OCI-LY7 (cell line): ENCODE measurements at regions not wholly inside any gene's neighbourhood (a gene's known extent, or its start where the extent isn't known, plus 50 kb on each side); places are given as distances from the start of the nearest gene placed in this dataset.

Source experiments
- BruUV-seq: library from RNA; stranded (reverse); fragments of 400-500 nt; replicated peaks from 2 replicates; lab custom pipeline; 2021; lab: Mats Ljungman, UMichigan
- CTCF ChIA-PET: fragments of 300-600 bp; sonication (Branson Sonifier 250); formaldehyde crosslinking; loops from one replicate; lab custom pipeline; 2022; ENCODE audit warnings: antibody characterized with exemption; ENCODE audit not compliant: unreplicated experiment; lab: Charles Lee
- POLR2A ChIA-PET: fragments of 300-600 bp; sonication (Branson Sonifier 250); formaldehyde crosslinking; loops from one replicate; lab custom pipeline; 2022; ENCODE audit warnings: antibody characterized with exemption; lab: Charles Lee
- DNase-seq: peaks from one replicate; pipeline ENCODE4 v3.0.0-alpha.2; 2015; ENCODE audit warnings: low spot score
- H2AFZ ChIP-seq: fragments of 200-600 bp; sonication (generic), shearing (Covaris generic); 2 replicates; pipeline ENCODE4 v1.6.1; 2014; ENCODE audit warnings: mild to moderate bottlenecking, antibody characterized with exemption, low read length, moderate library complexity
- H3K27ac ChIP-seq: fragments of 200-600 bp; sonication (generic); 2 replicates; pipeline ENCODE4 v1.5.1; 2014; ENCODE audit warnings: mixed run types, low read depth, mild to moderate bottlenecking, moderate library complexity, low read length, inconsistent platforms; ENCODE audit not compliant: poor library complexity, severe bottlenecking
- H3K36me3 ChIP-seq: fragments of 200-600 bp; sonication (generic); 2 replicates; pipeline ENCODE4 v1.6.1; 2014; ENCODE audit warnings: mild to moderate bottlenecking, antibody characterized with exemption, low read length, moderate library complexity, mixed read lengths; ENCODE audit not compliant: insufficient read depth
- H3K4me1 ChIP-seq: fragments of 200-600 bp; sonication (generic); 2 replicates; pipeline ENCODE4 v1.5.1; 2014; ENCODE audit warnings: mild to moderate bottlenecking, low read length; ENCODE audit not compliant: insufficient read depth, poor library complexity, severe bottlenecking
- H3K4me2 ChIP-seq: fragments of 200-600 bp; sonication (generic); 2 replicates; pipeline ENCODE4 v1.6.1; 2014; ENCODE audit warnings: mild to moderate bottlenecking, low read length
- H3K4me3 ChIP-seq: fragments of 200-600 bp; sonication (generic); 2 replicates; pipeline ENCODE4 v1.5.1; 2014; ENCODE audit warnings: mild to moderate bottlenecking, low read depth, low read length; ENCODE audit not compliant: poor library complexity, severe bottlenecking
- H3K79me2 ChIP-seq: fragments of 200-600 bp; sonication (generic); 2 replicates; pipeline ENCODE4 v1.6.1; 2016; ENCODE audit warnings: low read depth, mild to moderate bottlenecking, low read length, moderate library complexity, mixed read lengths; ENCODE audit not compliant: insufficient read depth
- H3K9me2 ChIP-seq: fragments of 200-600 bp; sonication (generic); 2 replicates; pipeline ENCODE4 v1.6.1; 2016; ENCODE audit warnings: mild to moderate bottlenecking, low read length, mixed read lengths; ENCODE audit not compliant: insufficient read depth
- H3K9me3 ChIP-seq: fragments of 200-600 bp; sonication (generic); 2 replicates; pipeline ENCODE4 v1.6.1; 2014; ENCODE audit warnings: mild to moderate bottlenecking, mixed run types, low read length, mixed read lengths
- H4K20me1 ChIP-seq: fragments of 200-600 bp; sonication (generic); 2 replicates; pipeline ENCODE4 v1.6.1; 2014; ENCODE audit warnings: mild to moderate bottlenecking, antibody characterized with exemption, low read length, moderate library complexity, mixed read lengths; ENCODE audit not compliant: insufficient read depth
- EZH2phosphoT487 ChIP-seq: fragments of 200-600 bp; sonication (generic); IDR thresholded peaks from 2 replicates; pipeline ENCODE4 v1.6.1; 2018; ENCODE audit warnings: low read depth, borderline replicate concordance, mild to moderate bottlenecking, mixed run types, antibody characterized with exemption, low read length, moderate library complexity, mixed read lengths
- intact Hi-C: fragments of 100-400 bp; cut with micrococcal nuclease; formaldehyde crosslinking; loops from one replicate; pipeline ENCODE4 v1.10.0; 2022; ENCODE audit not compliant: unreplicated experiment
- TF ChIP-seq, protein P1 (sequence below): fragments of 200-600 bp; sonication (generic); conservative IDR thresholded peaks from 2 replicates; pipeline ENCODE4 v1.5.1; 2014; ENCODE audit warnings: mild to moderate bottlenecking, antibody characterized with exemption, low read length, moderate library complexity, mixed read lengths

DNA sequence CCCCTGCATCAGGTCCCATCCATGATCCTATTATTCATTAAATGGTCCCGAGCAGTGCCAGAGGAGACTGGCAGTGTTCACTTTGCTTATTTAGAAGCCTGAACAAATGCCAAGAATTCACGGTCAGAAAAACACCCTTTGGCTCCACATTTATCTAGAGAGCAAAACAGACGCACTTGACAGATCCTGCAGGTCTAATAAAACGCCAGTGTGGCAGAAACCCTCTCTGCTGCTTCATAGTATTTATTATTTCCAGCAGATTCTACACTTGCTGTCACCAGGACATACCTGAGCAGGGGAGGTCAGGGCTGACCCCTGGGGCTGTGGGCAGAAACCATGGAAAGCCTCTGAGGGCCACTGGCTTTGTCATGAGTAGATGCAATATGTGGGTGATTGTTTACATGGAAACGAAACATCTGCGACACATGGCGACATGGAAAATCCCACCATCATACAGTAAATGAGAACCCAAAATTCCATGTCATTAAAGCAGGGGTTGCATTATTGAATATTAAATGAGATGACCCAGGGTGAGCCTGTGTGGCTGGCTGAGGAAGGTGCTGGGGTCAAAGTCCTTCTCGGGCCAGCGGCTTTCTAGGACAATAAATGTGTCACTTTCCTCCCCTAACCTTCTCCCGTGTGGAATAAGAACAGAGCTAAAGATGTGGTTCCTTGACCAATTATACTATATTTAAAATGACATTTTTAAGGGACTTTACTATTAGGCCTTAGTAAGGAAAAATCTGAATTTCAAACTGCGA lies 205.9 kb upstream of the SVIL start:
- no peaks in the 10 kb centered on the region for H3K79me2 ChIP-seq
- no peak overlapping the region for H3K4me2 ChIP-seq
- no peak overlapping the region for H3K4me3 ChIP-seq
- H2AFZ ChIP-seq, result no peak overlapping the region
- ChIA-PET CTCF (no interaction called here), POLR2A (no interaction called here)
- no TSS peak for BruUV-seq
- no peaks in the 10 kb centered on the region for H3K9me3 ChIP-seq
- TF ChIP-seq EZH2phosphoT487, result no peak
- intact Hi-C loops, result no loop called here
- DNase-seq, result no peak
- no peaks in the 10 kb centered on the region for H3K9me2 ChIP-seq
- no peaks in the 10 kb centered on the region for H3K4me1 ChIP-seq
- H4K20me1 ChIP-seq, result no peaks in the 10 kb centered on the region
- no peak overlapping the region for H3K27ac ChIP-seq
- H3K36me3 ChIP-seq, result no peaks in the 10 kb centered on the region

DNA sequence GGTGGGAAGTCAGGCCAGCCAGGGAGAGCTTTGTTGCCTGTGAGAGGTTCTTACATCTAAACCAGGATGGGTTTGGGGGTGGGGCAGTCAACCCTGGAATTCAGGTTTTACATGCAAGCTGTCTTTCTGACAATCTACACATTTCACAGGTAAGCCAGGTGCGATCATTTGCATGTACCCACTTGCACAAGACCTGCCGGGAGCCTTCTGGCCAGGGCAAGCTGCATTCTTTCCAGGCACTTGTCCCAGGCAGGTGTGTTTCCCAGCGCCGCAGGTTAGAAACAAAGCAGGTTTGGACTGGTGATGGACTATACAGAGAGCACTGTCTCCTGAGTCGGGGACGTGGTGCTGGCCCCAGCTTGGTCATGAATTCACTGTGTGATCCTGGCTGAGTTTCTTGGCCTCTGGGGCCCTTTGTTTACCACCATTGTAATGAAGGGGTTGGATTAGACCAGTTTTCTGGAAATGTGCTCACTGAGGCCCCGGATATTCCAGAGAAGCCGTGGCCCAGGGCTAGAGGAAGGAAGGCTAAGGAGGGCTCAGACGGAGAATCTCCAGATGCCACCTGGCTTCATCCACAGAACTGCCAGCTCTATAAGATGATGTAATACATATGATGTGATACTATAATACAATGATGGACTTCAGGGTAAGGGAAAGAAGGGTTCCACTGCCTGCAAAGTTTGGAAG lies 205.2 kb upstream of the SVIL start:
- TF ChIP-seq EZH2phosphoT487, result no peak
- TF ChIP-seq, protein P1, sequence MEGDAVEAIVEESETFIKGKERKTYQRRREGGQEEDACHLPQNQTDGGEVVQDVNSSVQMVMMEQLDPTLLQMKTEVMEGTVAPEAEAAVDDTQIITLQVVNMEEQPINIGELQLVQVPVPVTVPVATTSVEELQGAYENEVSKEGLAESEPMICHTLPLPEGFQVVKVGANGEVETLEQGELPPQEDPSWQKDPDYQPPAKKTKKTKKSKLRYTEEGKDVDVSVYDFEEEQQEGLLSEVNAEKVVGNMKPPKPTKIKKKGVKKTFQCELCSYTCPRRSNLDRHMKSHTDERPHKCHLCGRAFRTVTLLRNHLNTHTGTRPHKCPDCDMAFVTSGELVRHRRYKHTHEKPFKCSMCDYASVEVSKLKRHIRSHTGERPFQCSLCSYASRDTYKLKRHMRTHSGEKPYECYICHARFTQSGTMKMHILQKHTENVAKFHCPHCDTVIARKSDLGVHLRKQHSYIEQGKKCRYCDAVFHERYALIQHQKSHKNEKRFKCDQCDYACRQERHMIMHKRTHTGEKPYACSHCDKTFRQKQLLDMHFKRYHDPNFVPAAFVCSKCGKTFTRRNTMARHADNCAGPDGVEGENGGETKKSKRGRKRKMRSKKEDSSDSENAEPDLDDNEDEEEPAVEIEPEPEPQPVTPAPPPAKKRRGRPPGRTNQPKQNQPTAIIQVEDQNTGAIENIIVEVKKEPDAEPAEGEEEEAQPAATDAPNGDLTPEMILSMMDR, result no peak
- CTCF ChIA-PET, result no interaction called here
- POLR2A ChIA-PET, result no interaction called here
- H3K4me2 ChIP-seq, result no peak overlapping the region
- H4K20me1 ChIP-seq, result no peaks in the 10 kb centered on the region
- intact Hi-C loops, result no loop called here
- no peak overlapping the region for H3K4me3 ChIP-seq
- H3K9me3 ChIP-seq, result no peaks in the 10 kb centered on the region
- no peak for DNase-seq
- BruUV-seq, result no TSS peak
- no peak overlapping the region for H2AFZ ChIP-seq
- no peaks in the 10 kb centered on the region for H3K79me2 ChIP-seq
- no peak overlapping the region for H3K27ac ChIP-seq
- H3K9me2 ChIP-seq, result no peaks in the 10 kb centered on the region
- no peaks in the 10 kb centered on the region for H3K36me3 ChIP-seq
- no peaks in the 10 kb centered on the region for H3K4me1 ChIP-seq

DNA sequence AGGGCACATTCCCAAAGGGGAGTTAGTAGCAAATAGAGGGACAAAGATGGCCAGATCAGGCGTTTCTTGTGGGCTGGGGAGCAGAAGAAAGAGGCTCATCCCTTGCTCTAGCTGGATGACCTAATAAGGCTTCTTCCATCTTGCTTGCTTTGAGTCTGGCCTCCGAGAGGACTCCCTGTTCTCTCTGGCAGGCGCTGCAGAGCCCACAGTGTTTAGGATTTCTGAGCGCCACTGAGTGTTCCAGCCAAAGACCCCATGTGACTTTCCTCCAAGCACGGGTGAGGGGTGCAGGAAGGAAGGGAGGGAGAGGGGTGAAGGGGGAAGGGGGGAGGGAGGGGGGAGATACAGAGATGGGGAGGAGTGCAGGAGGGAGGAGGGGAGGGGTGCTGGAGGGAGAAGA lies 203.8 kb upstream of the SVIL start:
- H2AFZ ChIP-seq, result no peak overlapping the region
- intact Hi-C loops, result no loop called here
- no peaks in the 10 kb centered on the region for H3K9me3 ChIP-seq
- no peaks in the 10 kb centered on the region for H4K20me1 ChIP-seq
- ChIA-PET CTCF (no interaction called here), POLR2A (no interaction called here)
- H3K27ac ChIP-seq, result no peak overlapping the region
- no peak overlapping the region for H3K4me3 ChIP-seq
- H3K4me1 ChIP-seq, result no peaks in the 10 kb centered on the region
- no peaks in the 10 kb centered on the region for H3K36me3 ChIP-seq
- no peaks in the 10 kb centered on the region for H3K9me2 ChIP-seq
- H3K79me2 ChIP-seq, result no peaks in the 10 kb centered on the region
- no peak for TF ChIP-seq EZH2phosphoT487
- TF ChIP-seq, protein P1, result no peak
- no TSS peak for BruUV-seq
- DNase-seq, result no peak
- no peak overlapping the region for H3K4me2 ChIP-seq
